NCI-H2081 (cell line): ENCODE measurements at regions not wholly inside any gene's neighbourhood (a gene's known extent, or its start where the extent isn't known, plus 50 kb on each side); places are given as distances from the start of the nearest gene placed in this dataset.
A peak's percentile ranks its signal among the peaks of the same experiment; 100 is the strongest.

Source experiments
- DNase-seq, 2 experiments: peaks; one replicate each; lab custom pipeline; 2025; lab: John Stamatoyannopoulos, UW

DNA sequence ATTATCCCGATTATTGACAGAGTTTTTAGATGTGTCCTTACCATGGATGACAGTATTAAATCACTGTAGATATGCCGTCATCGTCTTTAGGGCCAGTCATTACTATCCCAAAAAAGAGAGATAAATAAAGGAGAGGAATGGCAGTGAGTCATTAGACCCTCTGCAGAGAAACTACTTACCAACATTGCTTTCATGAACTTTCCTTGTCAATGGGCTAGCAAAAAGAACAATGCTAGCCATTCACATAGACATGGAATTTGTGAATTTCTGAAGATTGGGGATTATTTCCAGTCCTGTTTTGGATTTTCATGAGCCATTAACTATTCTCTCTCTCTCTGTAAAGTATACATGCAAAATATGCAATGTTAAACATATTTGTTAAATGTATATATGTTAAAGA lies 319.4 kb upstream of the FANCL start:
- no peak for DNase-seq

DNA sequence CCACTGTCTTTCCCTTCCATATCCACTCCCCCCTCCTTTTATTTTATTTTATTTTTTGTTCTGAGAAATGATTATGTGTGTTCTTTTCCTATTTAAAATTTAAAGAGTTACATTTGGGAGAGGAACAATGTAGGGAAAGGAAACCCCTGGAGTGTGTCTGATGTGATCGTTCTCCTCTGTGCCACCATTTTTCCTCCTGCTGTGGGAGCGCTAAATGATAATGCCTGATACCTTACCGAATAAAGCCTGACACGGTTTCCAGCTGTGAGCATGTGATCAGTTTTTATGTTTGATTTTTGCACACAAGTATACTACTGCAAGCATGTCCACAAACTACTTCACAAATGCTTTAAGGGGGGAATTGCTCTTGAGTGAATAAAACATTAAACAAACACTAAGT lies 317.8 kb upstream of the FANCL start:
- DNase-seq = peak in 1 of 2 experiments; percentile 45

DNA sequence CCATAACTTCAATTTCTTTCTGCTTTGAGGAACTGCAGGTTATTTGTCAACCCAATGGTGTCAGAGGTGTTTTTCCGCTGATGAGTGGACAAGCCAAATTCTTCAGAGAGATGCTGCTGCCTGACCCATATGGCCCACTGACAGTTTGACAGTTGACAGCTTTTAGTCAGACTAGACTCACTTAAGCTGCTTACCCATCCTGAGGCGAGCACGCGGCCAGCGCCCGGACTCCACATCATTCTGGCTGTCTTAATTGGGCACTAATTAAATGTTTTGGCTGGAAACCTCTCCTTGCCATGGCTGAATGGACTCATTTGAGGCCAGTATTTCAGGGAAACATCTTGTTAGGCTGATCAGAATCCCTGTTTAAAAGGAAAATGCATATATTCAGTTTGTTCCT lies 316.1 kb upstream of the FANCL start:
- no peak for DNase-seq

DNA sequence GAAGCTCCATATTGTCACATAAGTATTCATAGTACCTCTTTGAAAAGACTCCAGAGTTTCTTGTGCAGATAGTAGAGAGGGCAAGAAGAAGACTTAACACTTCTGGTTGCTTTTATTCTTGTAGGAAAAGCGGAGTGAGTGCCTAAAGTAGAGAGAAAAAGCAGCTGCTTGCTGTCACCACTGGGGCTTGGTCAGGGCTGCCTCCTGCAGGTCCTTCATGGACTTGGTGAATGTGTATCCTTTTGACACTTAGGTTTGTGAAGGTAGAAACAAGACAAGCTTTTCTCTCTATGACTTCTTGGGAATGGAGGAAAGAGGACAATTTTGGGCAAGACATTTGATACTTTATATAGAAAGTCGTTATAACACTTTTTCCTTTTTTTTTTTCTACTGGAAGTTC lies 312.8 kb upstream of the FANCL start:
- peak in 1 of 2 experiments; percentile 20 for DNase-seq

DNA sequence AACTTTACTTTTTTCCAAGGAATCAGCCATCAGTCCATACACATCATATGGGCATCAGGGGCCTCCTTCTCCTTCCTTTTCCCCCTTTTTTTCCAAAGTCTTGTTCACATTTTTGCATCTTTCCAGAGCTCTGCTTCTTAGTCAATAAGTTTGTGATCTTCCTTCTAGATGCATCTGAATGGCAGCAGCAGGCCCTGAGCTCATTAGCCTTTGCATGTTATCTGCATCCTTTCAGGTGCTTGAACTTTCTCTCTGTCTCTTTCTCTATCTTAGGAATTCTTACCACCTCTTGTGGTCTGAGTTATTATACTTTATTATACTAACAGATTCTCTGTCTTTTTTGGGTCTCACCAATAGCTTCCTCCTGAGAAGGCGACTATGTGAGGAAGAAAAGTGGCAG lies 312.4 kb upstream of the FANCL start:
- DNase-seq = no peak

DNA sequence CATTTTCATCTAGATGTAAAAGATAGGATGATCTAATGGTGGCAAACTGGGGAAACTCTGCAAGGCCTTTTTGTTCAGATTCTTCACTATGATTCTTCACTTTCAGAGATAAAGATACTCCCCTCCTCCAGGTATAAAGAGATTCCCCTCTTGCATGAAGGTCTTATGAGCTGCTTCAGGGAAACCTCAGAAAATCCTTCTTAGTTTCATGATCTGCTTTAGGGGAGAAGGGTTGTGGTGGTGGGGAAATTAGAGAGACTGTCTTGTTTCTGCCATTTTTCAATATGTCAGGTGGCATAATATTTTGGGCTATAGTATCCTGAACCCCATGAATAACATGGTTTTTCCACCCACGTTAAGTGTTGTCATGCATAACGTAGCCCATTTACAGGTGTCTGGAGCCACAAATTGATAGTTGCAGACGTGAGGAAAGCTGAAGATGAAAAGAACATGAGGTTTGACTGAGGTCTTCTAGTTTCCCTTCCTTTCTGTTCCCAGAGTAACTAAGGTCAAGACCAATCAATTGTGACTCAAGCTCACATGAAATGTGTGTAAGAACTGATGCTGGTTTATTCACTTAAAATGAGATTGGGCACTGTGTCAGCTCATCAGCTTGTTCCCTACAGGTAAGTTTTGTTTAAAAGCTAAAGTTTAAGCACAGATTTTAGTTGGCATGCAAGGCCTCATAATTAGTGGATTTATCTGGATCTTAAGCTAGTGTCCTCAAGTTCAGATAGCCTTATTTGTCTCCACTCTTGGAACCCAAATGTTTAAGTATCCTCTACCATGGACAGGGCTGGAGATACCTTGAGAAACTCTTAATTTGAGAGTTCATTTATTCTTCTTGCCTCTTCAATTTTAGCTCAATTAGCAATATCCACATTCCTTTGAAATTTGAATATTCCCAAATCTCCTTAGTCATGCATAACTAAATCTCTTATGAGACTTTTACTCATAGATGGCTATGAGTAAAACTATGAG lies 304.5 kb upstream of the FANCL start:
- no peak for DNase-seq

DNA sequence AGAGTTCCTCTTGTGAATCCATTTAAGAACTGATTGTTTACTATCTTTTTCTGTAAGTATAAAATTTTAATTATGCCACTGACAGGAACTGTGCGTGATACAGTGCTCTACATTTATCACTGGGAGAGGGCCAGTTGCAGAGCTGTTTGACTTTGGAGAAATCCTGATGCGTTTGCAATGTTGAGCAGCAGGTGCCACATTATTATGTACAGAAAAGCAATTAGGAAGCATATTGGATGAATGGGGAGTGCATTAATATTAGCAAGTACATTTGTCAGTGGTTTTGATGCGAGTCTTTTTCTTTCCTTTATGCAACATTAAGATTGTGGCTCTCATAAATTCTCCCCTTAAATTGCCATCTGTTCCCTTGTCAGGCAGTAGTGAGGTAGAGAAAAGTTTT lies 302.3 kb upstream of the FANCL start:
- peak; percentile 35 to 89 for DNase-seq

DNA sequence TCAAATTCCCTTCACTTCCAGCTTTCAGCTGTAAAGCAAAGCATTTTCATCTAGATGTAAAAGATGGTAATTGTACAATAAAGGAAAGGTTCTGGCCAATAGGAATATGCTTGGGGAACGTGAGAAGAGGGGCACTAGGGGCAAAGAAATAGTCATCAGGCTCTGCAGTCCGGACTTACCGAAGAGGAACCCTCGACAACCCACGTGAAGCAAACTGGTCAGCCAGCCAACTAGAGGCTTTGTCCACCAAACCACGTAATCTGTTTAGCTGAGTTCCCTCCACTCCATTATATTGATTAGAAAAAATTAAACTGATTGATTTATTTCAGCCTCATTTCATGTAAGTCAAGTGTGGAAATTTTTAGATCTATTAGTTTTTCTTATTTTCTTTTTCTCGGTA lies 300.4 kb upstream of the FANCL start:
- peak; percentile 38 to 71 for DNase-seq

DNA sequence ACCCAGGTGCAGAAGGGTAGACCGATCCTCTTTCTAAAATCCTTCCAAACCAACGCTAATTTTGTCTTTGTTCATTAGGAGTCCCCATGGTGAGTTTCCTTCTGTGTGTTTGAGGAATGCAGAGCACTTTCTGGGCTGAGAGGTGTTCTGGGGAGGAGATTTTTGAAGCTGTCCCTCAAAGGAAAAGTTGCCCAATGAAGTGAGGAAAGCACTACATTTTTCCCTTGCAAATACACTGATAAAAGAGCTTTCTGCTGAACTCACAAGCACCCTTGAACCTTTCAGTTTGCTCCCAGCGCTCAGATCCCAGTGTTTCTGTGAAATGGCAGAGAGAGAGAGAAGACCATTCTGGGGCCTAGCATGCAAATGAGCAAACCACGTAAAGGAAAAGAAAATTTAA lies 299.6 kb upstream of the FANCL start:
- peak in 1 of 2 experiments; percentile 40 for DNase-seq

DNA sequence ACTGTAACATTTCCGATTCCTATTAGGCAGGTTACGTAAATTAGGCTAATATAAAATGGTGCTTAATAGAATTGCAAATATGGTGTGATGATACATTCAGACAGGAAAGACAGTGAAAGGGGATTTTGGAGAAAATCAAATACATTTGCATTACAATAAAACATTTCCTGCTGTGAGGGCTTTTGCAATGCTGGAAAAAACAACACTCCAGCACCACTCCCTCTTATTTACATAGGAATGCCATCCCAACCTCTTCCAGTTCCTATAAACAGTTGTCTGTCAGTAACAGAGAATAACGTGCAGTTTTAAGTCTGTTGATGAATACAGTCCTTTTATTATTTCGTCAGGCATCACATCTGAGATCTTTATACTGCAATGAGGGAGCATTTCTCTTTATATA lies 298.8 kb upstream of the FANCL start:
- DNase-seq = peak; percentile 68 to 88

DNA sequence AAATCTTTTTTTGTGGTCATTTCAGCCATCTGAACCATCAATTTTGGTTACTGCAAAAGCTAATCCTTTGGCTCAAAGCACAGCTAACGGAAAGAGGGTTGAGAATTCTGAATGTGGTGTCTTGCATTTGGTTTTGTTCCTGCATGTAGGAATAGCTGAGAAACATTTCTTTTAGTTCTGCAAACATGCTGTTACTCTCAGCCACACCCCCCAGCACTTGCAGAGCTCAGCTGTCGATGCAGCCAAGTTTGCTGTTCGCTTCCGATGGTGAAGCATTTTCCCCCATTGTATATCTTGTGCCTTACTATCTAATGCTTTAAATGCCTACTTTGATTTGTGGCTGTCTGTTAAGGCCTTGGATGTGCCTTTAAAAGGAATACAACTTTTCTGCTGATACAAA lies 294.9 kb upstream of the FANCL start:
- DNase-seq = no peak

DNA sequence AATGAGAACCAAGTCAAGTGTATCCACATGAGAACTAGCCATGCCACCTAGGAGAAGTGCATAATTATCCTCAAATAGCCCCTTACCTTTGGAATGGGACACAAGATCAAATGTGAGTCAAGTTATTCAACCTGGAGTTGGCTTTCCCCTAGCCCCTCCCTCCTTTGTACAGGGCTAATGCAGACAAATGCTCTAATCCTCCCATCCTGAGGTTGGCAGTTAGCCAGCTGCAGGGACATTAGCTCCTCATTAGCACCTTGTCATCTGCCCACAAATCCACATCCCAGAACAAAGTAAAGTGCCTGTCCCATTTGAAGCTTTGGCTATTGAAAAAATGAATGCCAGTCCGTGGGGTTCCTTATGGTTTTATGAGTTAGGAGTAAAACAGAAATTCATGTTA lies 294.1 kb upstream of the FANCL start:
- DNase-seq = peak; percentile 83 to 92

DNA sequence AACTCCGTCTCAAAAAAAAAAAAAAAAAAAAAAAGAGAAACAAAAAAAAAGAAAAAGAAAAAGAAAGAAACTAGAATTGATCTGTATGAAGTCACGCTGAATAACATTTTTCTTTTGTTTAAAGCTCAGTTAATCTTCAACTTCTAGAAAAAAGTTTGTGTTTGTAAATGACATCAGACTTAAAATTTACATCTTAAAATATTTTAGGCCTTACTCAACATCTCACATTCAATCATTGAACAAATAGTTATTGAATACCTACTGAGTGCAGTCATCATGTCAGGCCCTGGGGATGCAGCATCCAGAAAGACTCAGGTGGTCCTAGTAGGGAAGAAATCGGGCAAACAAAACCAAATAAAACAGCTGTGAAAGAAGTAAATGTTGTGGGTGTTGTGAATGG lies 292.3 kb upstream of the FANCL start:
- DNase-seq = no peak

DNA sequence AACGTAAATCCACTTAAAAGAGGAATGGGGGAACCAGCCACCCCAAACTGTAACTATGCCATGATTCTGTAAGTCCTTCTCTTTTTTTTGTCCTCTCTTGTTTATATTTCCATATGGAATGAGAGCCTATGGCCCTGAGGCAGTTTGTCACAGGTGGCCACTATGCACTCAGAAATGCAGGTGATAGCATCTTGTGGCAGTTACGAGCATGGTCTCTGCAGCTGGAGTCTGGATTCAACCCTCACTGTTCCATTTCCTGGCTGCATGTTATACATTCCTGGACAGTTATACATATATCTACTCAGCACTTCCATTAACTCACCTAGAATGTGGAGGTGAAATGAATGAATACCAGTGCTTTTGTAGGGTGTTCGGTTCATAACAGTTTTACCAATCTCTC lies 291.5 kb upstream of the FANCL start:
- peak in 1 of 2 experiments; percentile 15 for DNase-seq

DNA sequence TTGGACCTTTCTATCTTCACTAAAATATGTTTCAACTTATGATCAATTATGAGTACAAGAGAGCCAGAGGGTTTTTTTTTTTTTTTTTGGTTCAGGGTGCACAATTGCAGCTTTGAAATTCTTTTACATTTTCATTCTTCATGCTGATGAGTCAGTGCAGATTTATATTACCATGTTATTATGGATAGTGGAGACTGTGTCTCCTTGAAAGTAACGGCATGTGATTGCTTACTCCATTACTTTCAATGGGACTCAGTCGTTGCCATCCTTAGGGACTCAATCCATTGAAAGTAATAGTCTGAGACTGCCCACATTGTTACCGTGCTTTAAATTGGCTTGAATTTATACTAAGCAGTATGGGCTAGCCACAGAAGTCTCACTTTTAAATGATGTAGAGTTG lies 286.5 kb upstream of the FANCL start:
- no peak for DNase-seq

DNA sequence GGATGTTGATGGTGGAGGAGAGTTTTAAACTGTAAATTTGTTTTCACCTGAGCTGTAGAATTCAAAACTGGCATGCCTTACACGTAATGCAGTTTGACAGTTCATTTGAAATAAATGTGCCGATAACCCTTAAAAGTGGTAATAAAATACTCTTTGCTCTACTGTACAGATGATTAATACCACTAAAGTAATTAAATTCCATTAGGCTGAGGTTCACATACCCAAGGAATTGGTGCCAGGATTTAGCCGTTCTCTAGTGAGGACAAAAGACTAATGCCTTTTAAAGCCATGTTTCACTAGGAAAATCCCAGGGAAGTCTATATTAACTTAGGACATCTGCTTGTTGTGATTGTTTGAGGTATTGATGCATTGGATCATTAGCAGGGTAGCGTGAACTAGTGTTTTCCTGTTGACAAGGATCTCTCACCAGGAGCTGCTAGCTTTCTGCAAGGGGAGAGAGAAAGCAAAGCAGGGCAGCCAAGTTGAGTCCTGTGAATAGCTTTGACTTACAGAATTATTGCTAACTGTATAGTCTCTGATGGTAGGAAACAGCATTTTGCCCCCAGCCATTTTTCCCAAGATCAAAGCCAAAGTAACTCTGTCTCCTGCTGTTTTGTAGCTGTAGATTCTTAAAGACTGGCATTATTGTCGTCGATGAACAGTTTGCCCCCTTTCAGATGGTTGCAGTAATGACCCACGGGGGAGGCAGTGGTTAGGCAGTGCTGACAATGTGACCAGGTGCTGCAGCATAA lies 280.9 kb upstream of the FANCL start:
- DNase-seq = peak; percentile 95 to 100

DNA sequence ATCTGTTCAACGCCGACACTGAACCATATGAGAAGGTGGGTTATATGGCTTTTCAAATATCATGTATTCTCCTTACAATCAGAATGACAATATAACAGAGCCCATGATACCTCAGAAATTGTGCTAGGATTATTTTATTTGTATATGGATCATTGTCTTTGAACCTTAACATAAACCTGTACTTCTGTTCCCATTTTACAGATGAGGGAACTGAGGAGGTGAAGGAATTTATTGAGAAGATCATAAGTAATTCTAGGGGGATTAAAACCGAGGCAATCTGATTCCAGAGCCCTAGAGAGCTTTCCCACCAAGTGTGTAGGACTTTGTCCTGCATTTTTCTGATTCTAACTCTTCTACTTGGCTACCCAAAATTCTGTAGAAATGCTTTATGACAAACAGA lies 279.8 kb upstream of the FANCL start:
- DNase-seq = no peak

DNA sequence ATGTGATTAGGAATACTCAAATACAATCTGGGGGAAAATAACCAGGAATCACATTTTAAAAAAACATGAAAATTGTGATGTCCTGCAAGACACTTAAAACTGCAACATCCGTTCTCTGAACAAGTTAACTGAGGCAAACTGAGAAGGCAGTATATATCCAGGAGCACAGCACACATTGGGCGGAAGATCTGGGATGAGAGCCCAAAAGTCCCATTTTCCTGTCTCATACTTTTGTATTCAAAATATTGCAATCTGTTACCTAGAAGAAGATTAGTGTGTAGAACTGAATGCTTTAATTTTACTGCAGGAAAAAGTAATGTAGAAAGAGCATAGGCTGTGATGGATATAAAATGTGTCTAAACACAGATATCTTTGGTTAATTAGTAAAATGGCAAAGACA lies 276.8 kb upstream of the FANCL start:
- no peak for DNase-seq

DNA sequence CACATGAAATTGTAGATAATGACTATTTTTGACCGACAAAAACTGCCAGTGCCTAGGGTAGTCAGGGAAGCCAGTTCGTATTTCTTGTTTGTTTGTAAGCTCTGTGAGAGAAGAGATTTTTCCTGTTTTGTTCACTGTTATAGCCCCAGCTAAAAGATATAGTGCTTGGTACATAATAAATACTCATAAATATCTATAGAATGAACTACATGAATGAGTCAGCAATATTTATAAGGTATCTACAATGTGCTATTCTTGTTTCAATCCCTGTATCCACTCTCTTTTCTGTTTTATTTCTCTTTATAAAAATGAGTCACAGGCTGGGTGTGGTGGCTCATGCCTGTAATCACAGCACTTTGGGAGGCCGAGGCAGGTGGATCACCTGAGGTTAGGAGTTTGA lies 275.6 kb upstream of the FANCL start:
- no peak for DNase-seq

DNA sequence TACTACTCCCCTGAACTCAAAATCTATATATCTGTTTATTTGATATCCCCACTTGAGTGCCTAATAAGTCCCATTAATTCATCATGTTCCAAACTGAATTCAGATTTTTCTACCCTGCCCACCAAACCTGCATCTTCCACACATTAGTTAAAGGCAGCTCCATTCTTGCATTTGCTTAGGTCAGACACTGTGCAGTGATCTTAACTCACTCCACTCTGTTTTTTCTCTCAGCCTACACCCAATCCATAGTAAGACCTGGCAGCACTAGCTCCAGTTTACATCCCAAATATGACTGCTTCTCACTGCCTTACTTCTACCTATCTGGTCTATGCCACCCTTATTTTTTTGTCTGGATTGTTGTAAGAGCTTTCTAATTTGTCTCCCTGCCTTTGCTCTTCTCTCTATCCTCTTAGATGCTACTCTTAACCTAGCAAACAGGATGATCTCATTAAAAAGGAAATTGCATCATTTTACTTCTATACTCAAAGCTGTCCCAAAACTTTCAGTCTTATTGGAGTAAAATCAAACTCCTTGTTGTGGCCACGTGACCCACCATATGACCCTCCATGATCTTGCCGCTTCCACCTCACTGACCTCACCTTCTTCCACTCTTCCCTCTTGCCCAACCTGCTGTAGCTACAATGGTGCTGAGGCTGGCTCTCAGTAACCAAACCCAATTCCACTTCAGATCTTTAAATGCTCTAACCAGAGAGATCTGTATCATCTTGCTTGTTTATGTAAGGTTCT lies 274.9 kb upstream of the FANCL start:
- DNase-seq = no peak

DNA sequence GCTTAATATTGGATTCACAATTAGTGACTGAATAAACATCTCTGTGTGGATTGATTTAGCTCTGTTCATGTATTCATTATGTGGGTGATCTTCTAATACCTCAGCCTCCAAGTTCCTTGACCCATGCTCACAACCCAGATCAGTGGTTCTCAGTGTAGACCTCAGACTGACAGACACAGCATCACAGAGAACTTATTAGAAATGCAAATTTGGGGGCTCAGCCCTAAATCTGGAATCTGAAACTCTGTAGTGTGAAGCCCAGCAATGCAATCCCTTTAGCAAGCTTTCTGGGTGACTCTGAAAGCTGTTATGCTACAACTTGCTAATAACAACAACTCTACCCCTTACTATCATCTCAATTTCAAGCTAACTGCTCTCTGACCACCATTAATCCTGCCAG lies 273.1 kb upstream of the FANCL start:
- no peak for DNase-seq

DNA sequence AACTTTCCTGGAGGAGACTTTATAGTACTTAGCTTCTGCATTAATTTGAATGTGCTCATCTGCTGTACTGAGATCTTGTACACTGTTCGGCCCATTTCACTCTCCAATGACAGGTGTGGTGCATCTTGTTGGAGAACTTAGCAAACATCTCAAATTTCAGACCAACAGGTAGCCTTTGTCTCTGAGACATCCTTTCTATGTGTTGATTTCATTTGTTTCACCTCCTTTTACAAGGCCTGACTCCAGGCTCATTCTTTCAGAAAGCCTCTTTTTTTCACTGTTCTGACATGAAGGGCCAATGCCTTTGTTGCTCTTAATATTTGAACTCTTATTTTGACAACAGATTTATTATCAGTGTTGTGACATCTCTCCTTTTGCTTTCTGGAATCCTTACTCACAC lies 271.8 kb upstream of the FANCL start:
- peak in 1 of 2 experiments; percentile 46 for DNase-seq
